ES-I3 (cell line): ENCODE measurements at regions not wholly inside any gene's neighbourhood (a gene's known extent, or its start where the extent isn't known, plus 50 kb on each side); places are given as distances from the start of the nearest gene placed in this dataset.

Source experiments
- H3K36me3 ChIP-seq: 2 replicates; pipeline ENCODE4 v1.6.1; 2013; ENCODE audit warnings: mild to moderate bottlenecking, low read length, control low read depth, moderate library complexity; ENCODE audit not compliant: insufficient read depth
- H3K4me1 ChIP-seq: 2 replicates; pipeline ENCODE4 v1.6.1; 2013; ENCODE audit warnings: mild to moderate bottlenecking, control low read depth, low read length; ENCODE audit not compliant: insufficient read depth
- H3K9ac ChIP-seq: 2 replicates; pipeline ENCODE4 v1.6.1; 2013; ENCODE audit warnings: low read depth, mild to moderate bottlenecking, low read length, moderate library complexity
- H3K9me3 ChIP-seq: 2 replicates; pipeline ENCODE4 v1.6.1; 2013; ENCODE audit warnings: mild to moderate bottlenecking, low read length, moderate library complexity; ENCODE audit not compliant: control insufficient read depth, insufficient read depth

DNA sequence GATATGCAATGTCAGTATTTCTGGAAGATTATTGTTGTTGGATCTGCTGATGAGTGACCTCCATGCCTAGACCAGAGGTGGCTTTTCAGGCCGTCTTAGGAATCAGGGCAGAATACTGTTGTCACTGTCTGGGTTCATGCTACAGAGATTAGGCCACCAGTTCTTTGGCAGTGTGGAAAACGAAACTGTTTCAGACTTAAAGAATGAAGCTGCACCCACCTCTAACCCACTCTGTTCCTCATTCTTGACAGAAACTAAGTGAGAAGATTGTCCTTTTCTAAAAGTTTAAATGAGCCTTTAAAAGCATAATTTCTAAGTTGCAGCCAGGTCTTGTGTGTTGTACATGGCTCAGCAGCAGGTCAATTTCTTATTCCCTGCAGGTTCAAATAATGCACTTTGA, 444.3 kb downstream of the ENC1 start:
- Histone ChIP-seq H3K4me1 (no peaks in the 10 kb centered on the region), H3K9me3 (no peaks in the 10 kb centered on the region), H3K36me3 (no peaks in the 10 kb centered on the region), H3K9ac (no peak overlapping the region)

DNA sequence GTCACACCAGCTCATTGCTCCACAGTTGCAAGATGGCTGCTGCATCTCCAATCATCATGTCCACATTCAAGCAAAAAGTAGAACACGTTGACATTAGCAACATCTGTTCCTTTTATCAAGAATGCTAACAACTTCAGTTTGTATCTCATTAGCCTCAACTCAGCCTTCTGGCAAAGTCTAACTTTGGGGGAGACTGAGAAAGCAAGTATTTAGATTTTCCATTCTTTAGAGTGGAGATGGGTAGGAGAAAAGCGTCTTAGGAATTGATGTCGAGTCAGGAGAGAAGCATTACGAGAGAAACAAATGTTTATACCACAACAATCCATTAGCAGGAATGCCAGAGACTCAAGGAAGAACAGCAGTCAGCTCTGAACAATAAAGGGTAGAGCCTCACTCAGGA, 446.3 kb downstream of the ENC1 start:
- H3K9me3 ChIP-seq = no peaks in the 10 kb centered on the region
- H3K4me1 ChIP-seq = no peaks in the 10 kb centered on the region
- no peak overlapping the region for H3K9ac ChIP-seq
- no peaks in the 10 kb centered on the region for H3K36me3 ChIP-seq

- Histone ChIP-seq H3K4me1 (no peaks in the 10 kb centered on the region), H3K9me3 (peaks cover 4% of the 10 kb centered on the region; the same call in 1 of the 2 replicates), H3K36me3 (no peaks in the 10 kb centered on the region), H3K9ac (no peak overlapping the region)
Measured at GRCh38 chr5:74192606-74193299, 447.8 kb downstream of the ENC1 start.

- Histone ChIP-seq H3K9ac (no peak overlapping the region), H3K36me3 (no peaks in the 10 kb centered on the region), H3K4me1 (peaks cover 7% of the 10 kb centered on the region), H3K9me3 (peaks cover 4% of the 10 kb centered on the region; the same call in 1 of the 2 replicates)
Measured at GRCh38 chr5:74188351-74189105, 452.0 kb downstream of the ENC1 start.

- Histone ChIP-seq H3K9ac (no peak overlapping the region), H3K4me1 (peaks cover 7% of the 10 kb centered on the region), H3K9me3 (peaks cover 4% of the 10 kb centered on the region; the same call in 1 of the 2 replicates), H3K36me3 (no peaks in the 10 kb centered on the region)
Measured at GRCh38 chr5:74187757-74188156, 452.8 kb downstream of the ENC1 start.

GRCh38 chr5:74186356-74187315, 453.9 kb downstream of the ENC1 start:
- Histone ChIP-seq H3K9ac (no peak overlapping the region), H3K36me3 (no peaks in the 10 kb centered on the region), H3K9me3 (peaks cover 4% of the 10 kb centered on the region; the same call in 1 of the 2 replicates), H3K4me1 (peaks cover 7% of the 10 kb centered on the region)

GRCh38 chr5:74185599-74185998, 454.9 kb downstream of the ENC1 start:
- Histone ChIP-seq H3K4me1 (peaks cover 7% of the 10 kb centered on the region), H3K36me3 (no peaks in the 10 kb centered on the region), H3K9ac (no peak overlapping the region), H3K9me3 (peaks cover 4% of the 10 kb centered on the region; the same call in 1 of the 2 replicates)

DNA sequence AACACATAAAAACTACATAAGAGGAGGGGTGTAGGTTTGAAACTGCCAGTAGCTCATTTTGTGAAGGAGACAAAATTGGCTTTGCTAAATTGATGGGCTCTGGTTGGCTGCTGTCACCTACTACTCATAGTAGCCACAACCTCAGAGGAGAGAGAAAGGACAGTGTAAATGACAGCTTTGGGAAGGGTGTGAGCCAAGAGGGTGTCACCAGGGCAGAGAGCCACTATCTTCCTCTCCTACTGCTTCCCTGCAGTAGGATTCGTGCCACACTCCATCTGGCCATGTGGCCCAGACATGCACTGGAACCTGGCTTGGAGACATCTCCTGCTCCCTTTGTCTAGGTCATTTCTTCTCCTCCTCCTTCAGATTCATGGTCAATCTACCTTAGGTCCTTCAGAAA, 455.9 kb downstream of the ENC1 start:
- H3K4me1 ChIP-seq = peaks cover 7% of the 10 kb centered on the region
- peaks cover 4% of the 10 kb centered on the region; the same call in 1 of the 2 replicates for H3K9me3 ChIP-seq
- H3K9ac ChIP-seq = no peak overlapping the region
- no peaks in the 10 kb centered on the region for H3K36me3 ChIP-seq

DNA sequence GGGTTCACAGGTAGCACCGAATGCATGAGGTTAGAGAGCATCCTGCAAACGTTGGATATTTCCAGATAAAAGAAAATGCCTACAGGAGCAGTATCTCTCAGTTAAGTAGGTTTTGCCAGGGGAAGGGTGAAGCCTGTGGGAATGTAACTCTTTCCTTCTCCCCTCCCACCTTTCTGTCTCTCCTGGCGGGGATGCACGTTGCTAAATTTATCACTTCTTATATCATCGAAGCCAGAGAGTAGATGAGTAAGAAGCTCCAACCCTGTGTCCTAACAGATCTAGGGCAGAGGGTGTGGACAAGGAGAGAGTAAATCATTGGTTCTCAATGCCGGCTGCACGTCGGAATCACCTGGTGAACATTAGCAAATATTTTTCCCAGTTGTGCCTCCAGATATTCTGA, 457.5 kb downstream of the ENC1 start:
- H3K4me1 ChIP-seq = peaks cover 7% of the 10 kb centered on the region
- H3K9me3 ChIP-seq = no peaks in the 10 kb centered on the region
- H3K9ac ChIP-seq = no peak overlapping the region
- no peaks in the 10 kb centered on the region for H3K36me3 ChIP-seq

DNA sequence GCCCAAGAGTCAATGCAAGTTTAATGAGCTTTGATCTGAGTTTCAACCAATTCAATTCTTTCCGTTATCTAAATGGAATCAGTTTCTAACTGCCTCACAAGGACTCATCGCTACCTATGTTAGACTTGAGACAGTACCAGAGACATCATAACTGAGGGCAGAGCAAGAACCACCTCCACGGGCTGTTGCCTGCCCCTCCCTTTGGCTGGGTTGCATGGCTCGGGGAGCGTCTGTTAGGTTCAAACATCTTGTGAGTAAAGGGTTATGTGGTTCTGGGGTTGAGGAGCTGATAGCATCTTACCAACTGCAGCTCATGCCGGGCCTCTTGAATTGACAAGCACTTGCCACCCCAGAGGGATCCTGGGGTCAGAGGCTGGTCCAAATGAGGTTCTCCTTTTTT, 457.9 kb downstream of the ENC1 start:
- Histone ChIP-seq H3K4me1 (peaks cover 7% of the 10 kb centered on the region), H3K9ac (no peak overlapping the region), H3K9me3 (no peaks in the 10 kb centered on the region), H3K36me3 (no peaks in the 10 kb centered on the region)

DNA sequence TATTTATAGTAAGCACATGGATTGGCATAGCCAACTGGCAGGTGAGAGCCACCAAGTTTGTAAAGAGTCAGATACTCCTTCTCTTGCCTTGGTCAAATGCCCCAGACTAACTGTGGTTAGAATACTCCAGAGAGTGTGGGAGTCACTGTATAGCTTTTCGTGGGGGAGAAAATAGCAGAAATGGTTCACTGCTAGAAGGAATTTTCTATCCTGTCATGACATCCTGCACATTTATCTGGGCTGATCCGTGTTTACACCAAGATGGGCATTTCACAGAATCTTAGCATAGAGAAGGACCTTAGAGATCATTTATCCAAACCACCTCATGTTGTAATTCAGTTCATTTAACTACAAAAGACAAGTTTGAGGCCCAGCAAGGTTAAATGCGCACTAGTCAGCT, 460.8 kb downstream of the ENC1 start:
- Histone ChIP-seq H3K36me3 (no peaks in the 10 kb centered on the region), H3K9ac (no peak overlapping the region), H3K9me3 (no peaks in the 10 kb centered on the region), H3K4me1 (no peaks in the 10 kb centered on the region)

- no peaks in the 10 kb centered on the region for H3K9me3 ChIP-seq
- H3K4me1 ChIP-seq = no peaks in the 10 kb centered on the region
- no peaks in the 10 kb centered on the region for H3K36me3 ChIP-seq
- no peak overlapping the region for H3K9ac ChIP-seq
Measured at GRCh38 chr5:74179179-74179578, 461.3 kb downstream of the ENC1 start.

DNA sequence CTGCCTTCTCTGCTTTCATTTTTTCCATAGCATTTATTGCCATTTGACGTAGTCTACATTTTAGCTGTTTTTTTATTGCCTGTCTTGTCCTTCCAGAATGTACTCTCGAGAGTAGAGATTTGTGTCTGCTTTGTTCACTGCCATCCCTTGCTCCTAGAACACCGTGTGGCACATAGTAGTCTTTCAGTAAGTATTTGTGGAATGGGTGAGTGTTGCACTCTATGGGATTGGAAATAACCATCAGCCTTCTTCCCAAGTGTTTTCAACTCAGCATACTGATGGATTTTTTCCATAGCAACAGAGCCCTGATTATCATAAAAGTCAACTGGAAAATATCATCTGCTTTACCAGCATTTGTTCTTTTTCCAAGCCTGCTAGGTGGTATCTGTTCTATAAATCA, 462.6 kb downstream of the ENC1 start:
- Histone ChIP-seq H3K4me1 (no peaks in the 10 kb centered on the region), H3K36me3 (no peaks in the 10 kb centered on the region), H3K9me3 (no peaks in the 10 kb centered on the region), H3K9ac (no peak overlapping the region)

DNA sequence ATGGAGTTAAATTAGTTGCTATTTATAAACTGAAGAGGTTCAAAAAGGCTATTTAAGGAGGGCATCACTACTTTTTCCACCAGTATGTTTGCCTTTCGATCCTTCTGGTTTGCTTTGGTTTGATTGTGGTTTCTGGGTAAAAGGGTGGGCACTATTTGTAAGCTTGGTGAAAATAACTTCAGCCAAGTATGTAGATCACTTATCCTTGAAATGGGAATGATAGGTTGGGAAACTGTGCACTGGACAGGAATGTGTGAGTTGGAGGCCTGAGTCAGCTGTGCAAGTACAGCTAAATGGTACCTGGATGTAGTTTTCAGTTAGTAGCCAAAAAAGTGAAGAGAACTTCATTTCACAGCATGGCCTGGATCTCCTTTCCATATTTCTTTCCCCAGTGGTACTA, 466.2 kb downstream of the ENC1 start:
- Histone ChIP-seq H3K36me3 (no peaks in the 10 kb centered on the region), H3K9ac (no peak overlapping the region), H3K4me1 (no peaks in the 10 kb centered on the region), H3K9me3 (no peaks in the 10 kb centered on the region)
